Caco-2 (cell line): ENCODE measurements at regions not wholly inside any gene's neighbourhood (a gene's known extent, or its start where the extent isn't known, plus 50 kb on each side); places are given as distances from the start of the nearest gene placed in this dataset.

ENCODE experiments used
- BruUV-seq: library from RNA; stranded (reverse); fragments of 400-500 nt; replicated peaks from 2 replicates; lab custom pipeline; 2021; lab: Mats Ljungman, UMichigan
- CTCF ChIA-PET: fragments of 300-600 bp; sonication (Branson Sonifier 250); formaldehyde crosslinking; loops from one replicate; lab custom pipeline; 2022; ENCODE audit warnings: antibody characterized with exemption; lab: Charles Lee
- POLR2A ChIA-PET: fragments of 300-600 bp; sonication (Branson Sonifier 250); formaldehyde crosslinking; loops from one replicate; lab custom pipeline; 2022; ENCODE audit warnings: antibody characterized with exemption; lab: Charles Lee
- DNase-seq, 2 experiments: peaks; one replicate each; pipeline versions ENCODE4 v3.0.0 to v3.0.0-alpha.2; 2020 to 2022
- H3K27me3 ChIP-seq: replicated peaks from 2 replicates; pipeline ENCODE4 v1.6.0; 2011; ENCODE audit warnings: low read length; ENCODE audit not compliant: control insufficient read depth, insufficient read depth
- H3K36me3 ChIP-seq: 2 replicates; pipeline ENCODE4 v1.5.1; 2011; ENCODE audit warnings: low read length; ENCODE audit not compliant: control insufficient read depth, insufficient read depth
- H3K4me1 ChIP-seq: fragments of 250-450 bp; sonication (Bioruptor Pico); 2 replicates; pipeline ENCODE4 v1.5.1; 2020; ENCODE audit warnings: mild to moderate bottlenecking
- H3K4me3 ChIP-seq: 2 replicates; pipeline ENCODE4 v1.5.1; 2011; ENCODE audit warnings: low read depth, mild to moderate bottlenecking, control low read depth, low read length
- H3K9me3 ChIP-seq: fragments of 250-450 bp; sonication (Bioruptor Pico); 2 replicates; pipeline ENCODE4 v1.5.1; 2020; ENCODE audit warnings: mild to moderate bottlenecking, moderate library complexity
- H3K27ac Mint-ChIP-seq: one replicate; pipeline ENCODE4 v1.8.0; 2022; ENCODE audit warnings: mixed read lengths; ENCODE audit not compliant: unreplicated experiment
- H3K27me3 Mint-ChIP-seq: one replicate; pipeline ENCODE4 v1.8.0; 2022; ENCODE audit warnings: mixed read lengths; ENCODE audit not compliant: insufficient read depth, unreplicated experiment
- H3K36me3 Mint-ChIP-seq: one replicate; pipeline ENCODE4 v1.8.0; 2022; ENCODE audit warnings: mild to moderate bottlenecking, mixed read lengths; ENCODE audit not compliant: insufficient read depth, unreplicated experiment
- H3K4me1 Mint-ChIP-seq: one replicate; pipeline ENCODE4 v1.8.0; 2022; ENCODE audit warnings: low read depth, mixed read lengths; ENCODE audit not compliant: unreplicated experiment
- H3K4me3 Mint-ChIP-seq: one replicate; pipeline ENCODE4 v1.8.0; 2022; ENCODE audit warnings: mild to moderate bottlenecking, moderate library complexity, mixed read lengths; ENCODE audit not compliant: unreplicated experiment
- H3K9me3 Mint-ChIP-seq: one replicate; pipeline ENCODE4 v1.8.0; 2022; ENCODE audit warnings: mixed read lengths; ENCODE audit not compliant: unreplicated experiment
- intact Hi-C: fragments of 100-400 bp; cut with micrococcal nuclease; formaldehyde crosslinking; loops from one replicate; pipeline ENCODE4 v1.10.0; 2022; ENCODE audit not compliant: unreplicated experiment
- TF ChIP-seq, protein P1 (sequence below), 2 experiments: fragments of 200-600 bp in 1 of 2; IDR thresholded peaks; 1 replicate in 1 of 2; 2 replicates in 1 of 2; pipeline versions ENCODE4 v1.5.1 to v1.8.0; 2011 to 2022; ENCODE audit warnings: antibody characterized with exemption in 1 of 2, control low read depth in 1 of 2, inconsistent platforms in 1 of 2, low read depth in 1 of 2, low read length in 1 of 2, mild to moderate bottlenecking in 1 of 2, moderate library complexity in 1 of 2; ENCODE audit not compliant: insufficient read depth in 1 of 2, severe bottlenecking in 1 of 2, unreplicated experiment in 1 of 2

- TF ChIP-seq, protein P1, sequence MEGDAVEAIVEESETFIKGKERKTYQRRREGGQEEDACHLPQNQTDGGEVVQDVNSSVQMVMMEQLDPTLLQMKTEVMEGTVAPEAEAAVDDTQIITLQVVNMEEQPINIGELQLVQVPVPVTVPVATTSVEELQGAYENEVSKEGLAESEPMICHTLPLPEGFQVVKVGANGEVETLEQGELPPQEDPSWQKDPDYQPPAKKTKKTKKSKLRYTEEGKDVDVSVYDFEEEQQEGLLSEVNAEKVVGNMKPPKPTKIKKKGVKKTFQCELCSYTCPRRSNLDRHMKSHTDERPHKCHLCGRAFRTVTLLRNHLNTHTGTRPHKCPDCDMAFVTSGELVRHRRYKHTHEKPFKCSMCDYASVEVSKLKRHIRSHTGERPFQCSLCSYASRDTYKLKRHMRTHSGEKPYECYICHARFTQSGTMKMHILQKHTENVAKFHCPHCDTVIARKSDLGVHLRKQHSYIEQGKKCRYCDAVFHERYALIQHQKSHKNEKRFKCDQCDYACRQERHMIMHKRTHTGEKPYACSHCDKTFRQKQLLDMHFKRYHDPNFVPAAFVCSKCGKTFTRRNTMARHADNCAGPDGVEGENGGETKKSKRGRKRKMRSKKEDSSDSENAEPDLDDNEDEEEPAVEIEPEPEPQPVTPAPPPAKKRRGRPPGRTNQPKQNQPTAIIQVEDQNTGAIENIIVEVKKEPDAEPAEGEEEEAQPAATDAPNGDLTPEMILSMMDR (IDR thresholded peaks at IDR 0.05; ENCODE audit: insufficient read depth in 1 of 2, low read depth in 1 of 2, low read length in 1 of 2, severe bottlenecking in 1 of 2, unreplicated experiment in 1 of 2): no peak
- no peak for DNase-seq
- H3K4me3 ChIP-seq: no peak overlapping the region
- no peaks in the 10 kb centered on the region for H3K36me3 Mint-ChIP-seq
- H3K4me3 Mint-ChIP-seq: no peak overlapping the region
- intact Hi-C loops: no loop called here
- peaks cover 4% of the 10 kb centered on the region for H3K9me3 Mint-ChIP-seq
- H3K36me3 ChIP-seq: no peaks in the 10 kb centered on the region
- H3K27me3 Mint-ChIP-seq: no peaks in the 10 kb centered on the region
- H3K9me3 ChIP-seq: no peaks in the 10 kb centered on the region
- no peak overlapping the region for H3K27ac Mint-ChIP-seq
- peaks cover 2% of the 10 kb centered on the region for H3K4me1 Mint-ChIP-seq
- POLR2A ChIA-PET: no interaction called here
- H3K27me3 ChIP-seq: no peaks in the 10 kb centered on the region
- no peaks in the 10 kb centered on the region for H3K4me1 ChIP-seq
- CTCF ChIA-PET: no interaction called here
- BruUV-seq: no TSS peak
Observed at GRCh38 chr12:42980441-42980840, 390.9 kb upstream of the PRICKLE1 start.

- Histone ChIP-seq H3K27me3 (no peaks in the 10 kb centered on the region), H3K4me1 (no peaks in the 10 kb centered on the region), H3K36me3 (no peaks in the 10 kb centered on the region), H3K4me3 (no peak overlapping the region), H3K9me3 (0 out of 2 replicates have a peak, but pooled peaks cover 3% of the 10 kb centered on the region)
- H3K36me3 Mint-ChIP-seq: no peaks in the 10 kb centered on the region
- H3K27me3 Mint-ChIP-seq: no peaks in the 10 kb centered on the region
- ChIA-PET CTCF (no interaction called here), POLR2A (no interaction called here)
- no peak overlapping the region for H3K4me3 Mint-ChIP-seq
- BruUV-seq: no TSS peak
- no peak overlapping the region for H3K27ac Mint-ChIP-seq
- intact Hi-C loops: no loop called here
- H3K9me3 Mint-ChIP-seq: peaks cover 11% of the 10 kb centered on the region
- no peak for DNase-seq
- no peaks in the 10 kb centered on the region for H3K4me1 Mint-ChIP-seq
- TF ChIP-seq, protein P1 (IDR thresholded peaks at IDR 0.05; ENCODE audit: insufficient read depth in 1 of 2, low read depth in 1 of 2, low read length in 1 of 2, severe bottlenecking in 1 of 2, unreplicated experiment in 1 of 2): no peak
Observed at GRCh38 chr12:42979746-42980145, 390.2 kb upstream of the PRICKLE1 start.

- intact Hi-C loops: no loop called here
- H3K4me3 Mint-ChIP-seq: no peak overlapping the region
- no peak for DNase-seq
- no peak overlapping the region for H3K27ac Mint-ChIP-seq
- Histone ChIP-seq H3K9me3 (0 out of 2 replicates have a peak, but pooled peaks cover 3% of the 10 kb centered on the region), H3K36me3 (no peaks in the 10 kb centered on the region), H3K4me3 (no peak overlapping the region), H3K4me1 (no peaks in the 10 kb centered on the region), H3K27me3 (no peaks in the 10 kb centered on the region)
- BruUV-seq: no TSS peak
- peaks cover 21% of the 10 kb centered on the region for H3K9me3 Mint-ChIP-seq
- no peaks in the 10 kb centered on the region for H3K27me3 Mint-ChIP-seq
- ChIA-PET CTCF (no interaction called here), POLR2A (no interaction called here)
- H3K4me1 Mint-ChIP-seq: no peaks in the 10 kb centered on the region
- TF ChIP-seq, protein P1 (IDR thresholded peaks at IDR 0.05; ENCODE audit: insufficient read depth in 1 of 2, low read depth in 1 of 2, low read length in 1 of 2, severe bottlenecking in 1 of 2, unreplicated experiment in 1 of 2): no peak
- H3K36me3 Mint-ChIP-seq: no peaks in the 10 kb centered on the region
Observed at GRCh38 chr12:42978708-42979107, 389.2 kb upstream of the PRICKLE1 start.
